Testis (tissue), 2 donors: ENCODE measurements at regions not wholly inside any gene's neighbourhood (a gene's known extent, or its start where the extent isn't known, plus 50 kb on each side); places are given as distances from the start of the nearest gene placed in this dataset.

Experiments
- DNase-seq: peaks from one replicate; pipeline ENCODE4 v3.0.0-alpha.2; 2019
- H3K27ac ChIP-seq, 2 donors: fragments of 200-600 bp; sonication (generic); one replicate each; pipeline ENCODE4 v1.5.1; 2019
- H3K27me3 ChIP-seq: fragments of 200-600 bp; sonication (generic); one replicate; pipeline ENCODE4 v1.5.1; 2019
- H3K36me3 ChIP-seq: fragments of 200-600 bp; sonication (generic); one replicate; pipeline ENCODE4 v1.5.1; 2017; ENCODE audit warnings: low read depth; ENCODE audit errors: missing control alignments
- H3K4me1 ChIP-seq: fragments of 200-600 bp; sonication (generic); one replicate; pipeline ENCODE4 v1.5.1; 2019
- H3K4me3 ChIP-seq, 2 donors: fragments of 200-600 bp; sonication (generic); one replicate each; pipeline ENCODE4 v1.5.1; 2017 to 2019
- H3K9me3 ChIP-seq: fragments of 200-600 bp; sonication (generic); one replicate; pipeline ENCODE4 v1.5.1; 2017
- POLR2A ChIP-seq: fragments of 450-650 bp; IDR thresholded peaks from one replicate; pipeline ENCODE4 v1.6.1; 2017; ENCODE audit warnings: antibody characterized with exemption, mild to moderate bottlenecking, moderate library complexity
- WGBS, 2 donors: methylation state at CpG; one replicate each; pipeline ENCODE4 v1.1.5; 2018; 5-methylcytosine and 5-hydroxymethylcytosine counted together
- intact Hi-C: fragments of 100-400 bp; cut with DNase I; formaldehyde crosslinking; loops from one replicate; pipeline ENCODE4 v1.15.1; 2023; ENCODE audit warnings: low total_unique reads
- TF ChIP-seq, protein P1 (sequence below), 3 experiments: fragments of 450-650 bp in 2 of 3; fragments of 200-600 bp in 1 of 3; sonication (generic) in 1 of 3; IDR thresholded peaks; one replicate each; pipeline ENCODE4 v1.5.1; 2016 to 2019; ENCODE audit warnings: antibody characterized with exemption in 3 of 3, mild to moderate bottlenecking in 2 of 3, moderate library complexity in 1 of 3

DNA sequence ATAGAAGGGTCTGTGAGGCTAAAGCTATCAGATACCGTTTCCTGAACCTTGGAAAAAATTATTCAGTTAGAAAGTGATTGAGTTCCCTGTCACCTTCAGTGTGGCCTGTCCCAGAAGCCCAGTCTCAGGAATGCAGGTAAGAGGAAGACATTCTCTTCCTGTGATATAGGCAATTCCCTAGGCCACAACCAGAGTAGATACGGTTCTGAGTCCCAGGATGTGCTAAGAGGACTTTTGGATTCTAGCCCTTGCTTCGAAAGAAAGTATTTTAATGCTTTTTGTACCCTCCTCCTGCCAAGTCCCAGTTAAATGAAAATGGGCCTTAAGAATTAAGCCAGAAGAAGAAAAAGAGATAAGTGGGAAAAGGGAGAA lies 313.5 kb upstream of the PLXNA2 start:
- 65 to 74% methylated on average over 3 of the region's 3 CpGs for WGBS, 2 donors
- H3K4me3 ChIP-seq, result no peak overlapping the region
- no peak for DNase-seq
- H3K4me1 ChIP-seq, result no peaks in the 10 kb centered on the region
- no peaks in the 10 kb centered on the region for H3K36me3 ChIP-seq
- no peaks in the 10 kb centered on the region for H3K27me3 ChIP-seq
- no peak overlapping the region for H3K27ac ChIP-seq
- intact Hi-C loops, result no loop called here
- no peaks in the 10 kb centered on the region for H3K9me3 ChIP-seq
- TF ChIP-seq, protein P1, sequence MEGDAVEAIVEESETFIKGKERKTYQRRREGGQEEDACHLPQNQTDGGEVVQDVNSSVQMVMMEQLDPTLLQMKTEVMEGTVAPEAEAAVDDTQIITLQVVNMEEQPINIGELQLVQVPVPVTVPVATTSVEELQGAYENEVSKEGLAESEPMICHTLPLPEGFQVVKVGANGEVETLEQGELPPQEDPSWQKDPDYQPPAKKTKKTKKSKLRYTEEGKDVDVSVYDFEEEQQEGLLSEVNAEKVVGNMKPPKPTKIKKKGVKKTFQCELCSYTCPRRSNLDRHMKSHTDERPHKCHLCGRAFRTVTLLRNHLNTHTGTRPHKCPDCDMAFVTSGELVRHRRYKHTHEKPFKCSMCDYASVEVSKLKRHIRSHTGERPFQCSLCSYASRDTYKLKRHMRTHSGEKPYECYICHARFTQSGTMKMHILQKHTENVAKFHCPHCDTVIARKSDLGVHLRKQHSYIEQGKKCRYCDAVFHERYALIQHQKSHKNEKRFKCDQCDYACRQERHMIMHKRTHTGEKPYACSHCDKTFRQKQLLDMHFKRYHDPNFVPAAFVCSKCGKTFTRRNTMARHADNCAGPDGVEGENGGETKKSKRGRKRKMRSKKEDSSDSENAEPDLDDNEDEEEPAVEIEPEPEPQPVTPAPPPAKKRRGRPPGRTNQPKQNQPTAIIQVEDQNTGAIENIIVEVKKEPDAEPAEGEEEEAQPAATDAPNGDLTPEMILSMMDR (IDR thresholded peaks at IDR 0.05), result no peak
- TF ChIP-seq POLR2A, result no peak

DNA sequence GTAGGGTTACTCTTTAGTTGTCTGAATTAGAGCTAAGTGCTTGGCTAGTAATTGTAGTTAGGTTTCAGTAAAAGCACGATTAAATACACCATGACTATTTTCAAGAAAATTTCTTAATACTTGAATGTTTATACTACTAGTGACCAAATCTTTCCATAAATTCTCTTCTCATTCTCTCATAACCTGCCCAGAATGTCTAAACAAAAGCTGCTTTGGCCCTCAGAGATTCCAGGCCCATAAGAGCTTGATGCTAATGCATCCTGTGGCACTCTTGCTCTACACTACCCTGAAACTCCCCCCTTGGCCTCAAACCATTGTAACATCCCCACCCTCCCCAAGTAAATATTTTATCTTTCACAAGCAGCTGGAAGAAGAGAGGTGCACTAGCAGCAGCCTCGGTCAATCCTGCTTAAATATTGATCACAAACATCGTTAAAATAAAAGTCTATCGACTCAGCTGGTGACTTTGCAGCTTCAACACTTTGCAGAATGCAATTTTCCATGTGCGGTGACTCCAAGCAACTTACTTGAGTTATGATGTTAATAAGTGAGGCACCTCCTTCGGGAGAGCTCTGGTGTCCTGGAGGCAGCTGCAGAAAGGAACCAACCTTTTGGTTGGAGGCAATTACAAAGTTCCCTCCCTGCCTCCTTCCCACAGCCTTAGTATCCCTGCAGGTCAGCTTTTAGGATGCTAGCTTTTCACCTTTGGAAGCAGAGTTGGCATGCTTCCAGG lies 315.6 kb upstream of the PLXNA2 start:
- H3K4me1 ChIP-seq, result no peaks in the 10 kb centered on the region
- no peak overlapping the region for H3K27ac ChIP-seq
- no peak for DNase-seq
- H3K9me3 ChIP-seq, result no peaks in the 10 kb centered on the region
- no peaks in the 10 kb centered on the region for H3K36me3 ChIP-seq
- H3K27me3 ChIP-seq, result no peaks in the 10 kb centered on the region
- TF ChIP-seq, protein P1 (IDR thresholded peaks at IDR 0.05), result no peak
- no peak for TF ChIP-seq POLR2A
- H3K4me3 ChIP-seq, result no peak overlapping the region
- intact Hi-C loops, result no loop called here
- WGBS, 2 donors, result 62 to 69% methylated on average over 6 of the region's 6 CpGs

DNA sequence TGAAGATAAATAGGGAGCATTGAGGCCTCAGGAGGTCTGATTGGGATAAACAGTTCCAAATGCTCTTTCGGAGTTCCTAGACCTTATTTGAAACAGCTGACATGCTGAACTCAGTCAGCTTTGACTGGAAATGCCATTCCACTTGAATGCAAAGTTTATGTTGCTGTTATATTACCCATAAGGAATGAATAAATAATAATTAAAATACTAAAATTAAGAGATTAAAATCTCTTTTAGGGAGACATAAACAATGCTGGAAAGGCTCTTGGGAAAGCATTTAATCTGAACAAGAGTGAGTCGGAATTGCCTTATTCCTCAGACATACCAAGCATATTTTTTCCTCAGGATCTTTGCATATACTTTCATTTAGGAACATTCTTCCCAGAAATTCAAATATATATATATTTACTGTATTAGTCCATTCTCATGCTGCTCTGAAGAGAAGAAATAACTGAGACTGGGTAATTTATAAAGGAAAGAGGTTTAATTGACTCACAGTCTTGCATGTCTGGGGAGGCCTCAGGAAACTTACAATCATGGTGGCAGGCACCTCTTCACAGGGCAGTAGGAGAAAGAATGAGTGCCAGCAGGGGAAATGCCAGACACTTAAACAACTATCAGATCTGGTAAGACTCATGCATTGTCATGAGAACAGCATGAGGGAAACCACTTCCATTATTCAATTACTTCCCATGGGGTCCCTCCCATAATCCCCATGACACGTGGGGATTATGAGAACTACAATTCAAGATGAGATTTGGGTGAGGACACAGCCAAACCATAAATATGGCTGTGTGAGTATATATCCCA lies 318.2 kb upstream of the PLXNA2 start:
- 69 to 85% methylated on average over 3 of the region's 3 CpGs for WGBS, 2 donors
- Histone ChIP-seq H3K27me3 (no peaks in the 10 kb centered on the region), H3K36me3 (no peaks in the 10 kb centered on the region), H3K4me3 (no peak overlapping the region), H3K4me1 (no peaks in the 10 kb centered on the region), H3K9me3 (no peaks in the 10 kb centered on the region), H3K27ac (no peak overlapping the region)
- DNase-seq, result no peak
- intact Hi-C loops, result no loop called here
- TF ChIP-seq, protein P1 (IDR thresholded peaks at IDR 0.05), result no peak
- TF ChIP-seq POLR2A, result no peak

DNA sequence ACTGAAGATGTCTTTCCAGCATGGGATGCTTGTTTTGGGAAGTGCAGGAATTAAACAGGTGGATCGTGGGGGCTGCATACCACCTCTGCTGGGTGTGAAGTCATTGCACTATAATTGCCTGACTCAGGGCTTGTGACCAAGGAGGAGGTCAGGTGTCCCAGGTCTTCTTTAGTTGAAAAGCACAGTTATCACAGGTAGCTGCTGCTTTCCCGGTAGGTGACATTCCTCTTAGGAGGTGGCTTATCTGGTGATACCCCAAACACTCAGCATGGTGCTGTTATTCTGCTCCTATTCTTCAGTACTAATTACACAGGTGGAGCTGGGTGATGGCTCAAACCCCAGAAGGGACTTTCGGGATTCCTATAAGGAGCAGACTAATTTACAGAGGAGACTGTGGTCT lies 320.3 kb upstream of the PLXNA2 start:
- DNase-seq, result no peak
- no peaks in the 10 kb centered on the region for H3K4me1 ChIP-seq
- TF ChIP-seq POLR2A, result no peak
- TF ChIP-seq, protein P1 (IDR thresholded peaks at IDR 0.05), result no peak
- 90 to 98% methylated on average over 3 of the region's 3 CpGs for WGBS, 2 donors
- no peak overlapping the region for H3K4me3 ChIP-seq
- no peaks in the 10 kb centered on the region for H3K36me3 ChIP-seq
- no peaks in the 10 kb centered on the region for H3K9me3 ChIP-seq
- no peaks in the 10 kb centered on the region for H3K27me3 ChIP-seq
- intact Hi-C loops, result no loop called here
- H3K27ac ChIP-seq, result no peak overlapping the region
